CD14-positive monocyte (primary cell): ENCODE measurements at regions not wholly inside any gene's neighbourhood (a gene's known extent, or its start where the extent isn't known, plus 50 kb on each side); places are given as distances from the start of the nearest gene placed in this dataset.

Experiments
- DNase-seq, 3 donors: peaks; one replicate each; pipeline ENCODE4 v3.0.0-alpha.2; 2011 to 2022
- H2AFZ ChIP-seq: 2 replicates; pipeline ENCODE4 v1.6.0; 2012; ENCODE audit warnings: mild to moderate bottlenecking, low read depth, low read length, inconsistent platforms; ENCODE audit not compliant: insufficient read depth, poor library complexity, severe bottlenecking
- H3K27ac ChIP-seq, 2 donors: 1 replicate in 1 of 2; 2 replicates in 1 of 2; pipeline ENCODE4 v1.5.1; 2012 to 2013; ENCODE audit warnings: low read length in 2 of 2, control low read depth in 1 of 2, inconsistent platforms in 1 of 2, low read depth in 1 of 2, mild to moderate bottlenecking in 1 of 2
- H3K27me3 ChIP-seq, 2 donors: one replicate each; pipeline versions ENCODE4 v1.6.0 to v1.6.1; 2011 to 2013; ENCODE audit warnings: low read length in 2 of 2; ENCODE audit not compliant: control insufficient read depth in 2 of 2, insufficient read depth in 2 of 2
- H3K36me3 ChIP-seq, 2 donors: replicated peaks in 1 of 2; 1 replicate in 1 of 2; 2 replicates in 1 of 2; pipeline versions ENCODE4 v1.5.1 to v1.6.1; 2012 to 2013; ENCODE audit warnings: low read length in 2 of 2, control low read depth in 1 of 2, inconsistent platforms in 1 of 2, mild to moderate bottlenecking in 1 of 2; ENCODE audit not compliant: insufficient read depth in 2 of 2, control insufficient read depth in 1 of 2
- H3K4me1 ChIP-seq, 2 donors: 1 replicate in 1 of 2; 2 replicates in 1 of 2; pipeline versions ENCODE4 v1.5.1 to v1.6.1; 2012 to 2013; ENCODE audit warnings: low read length in 2 of 2, control low read depth in 1 of 2, inconsistent platforms in 1 of 2, mild to moderate bottlenecking in 1 of 2, moderate library complexity in 1 of 2; ENCODE audit not compliant: insufficient read depth in 2 of 2, control insufficient read depth in 1 of 2
- H3K4me2 ChIP-seq: replicated peaks from 2 replicates; pipeline ENCODE3; 2012; ENCODE audit warnings: low read length, moderate library complexity, mild to moderate bottlenecking; ENCODE audit not compliant: poor library complexity, severe bottlenecking; ENCODE audit errors: extremely low read depth
- H3K4me3 ChIP-seq, 3 experiments: fragments of 200-600 bp in 1 of 3; sonication (generic) in 1 of 3; replicated peaks in 1 of 3; 1 replicate in 2 of 3; 2 replicates in 1 of 3; pipeline ENCODE4 v1.5.1; 2011 to 2013; ENCODE audit warnings: low read length in 3 of 3, mild to moderate bottlenecking in 3 of 3, control low read depth in 2 of 3, low read depth in 2 of 3, inconsistent platforms in 1 of 3, moderate library complexity in 1 of 3
- H3K79me2 ChIP-seq: 2 replicates; pipeline ENCODE4 v1.6.0; 2012; ENCODE audit warnings: mild to moderate bottlenecking, control low read depth, inconsistent platforms, low read length, moderate library complexity; ENCODE audit not compliant: insufficient read depth
- H3K9ac ChIP-seq: 2 replicates; pipeline ENCODE4 v1.6.0; 2017; ENCODE audit warnings: low read length, mild to moderate bottlenecking; ENCODE audit not compliant: insufficient read depth, poor library complexity, severe bottlenecking
- H3K9me3 ChIP-seq, 2 donors: replicated peaks in 1 of 2; 1 replicate in 1 of 2; 2 replicates in 1 of 2; pipeline versions ENCODE4 v1.5.1 to v1.6.1; 2012 to 2013; ENCODE audit warnings: low read length in 2 of 2, control low read depth in 1 of 2; ENCODE audit not compliant: control insufficient read depth in 1 of 2, insufficient read depth in 1 of 2
- H4K20me1 ChIP-seq: 2 replicates; pipeline ENCODE4 v1.6.0; 2012; ENCODE audit warnings: mild to moderate bottlenecking, low read length, control low read depth, moderate library complexity; ENCODE audit not compliant: insufficient read depth
- H3K27ac Mint-ChIP-seq, 7 donors: one replicate each; pipeline ENCODE4 v1.8.0; 2020; ENCODE audit warnings: mild to moderate bottlenecking in 7 of 7, mixed read lengths in 7 of 7, moderate library complexity in 6 of 7, inconsistent platforms in 2 of 7
- H3K27me3 Mint-ChIP-seq, 3 donors: one replicate each; pipeline ENCODE4 v1.8.0; 2021 to 2022; ENCODE audit warnings: low read depth in 3 of 3, mild to moderate bottlenecking in 3 of 3, mixed read lengths in 3 of 3, moderate library complexity in 3 of 3, inconsistent platforms in 1 of 3
- H3K36me3 Mint-ChIP-seq, 2 donors: one replicate each; pipeline ENCODE4 v1.8.0; 2020; ENCODE audit warnings: mixed read lengths in 2 of 2, inconsistent platforms in 1 of 2, mild to moderate bottlenecking in 1 of 2
- H3K4me1 Mint-ChIP-seq: one replicate; pipeline ENCODE4 v1.8.0; 2020; ENCODE audit warnings: mild to moderate bottlenecking, mixed read lengths
- H3K4me3 Mint-ChIP-seq, 2 donors: one replicate each; pipeline ENCODE4 v1.8.0; 2020; ENCODE audit warnings: mild to moderate bottlenecking in 2 of 2, mixed read lengths in 2 of 2, moderate library complexity in 1 of 2
- H3K9me3 Mint-ChIP-seq, 7 donors: one replicate each; pipeline ENCODE4 v1.8.0; 2020 to 2022; ENCODE audit warnings: mixed read lengths in 7 of 7, mild to moderate bottlenecking in 6 of 7, moderate library complexity in 6 of 7, inconsistent platforms in 2 of 7
- WGBS: methylation state at CpG from one replicate; pipeline ENCODE4 v1.1.5; 2013; ENCODE audit warnings: missing lambda C conversion rate; ENCODE audit not compliant: insufficient coverage; 5-methylcytosine and 5-hydroxymethylcytosine counted together
- intact Hi-C, 2 donors: fragments of 100-400 bp; cut with micrococcal nuclease; formaldehyde crosslinking; loops; one replicate each; pipeline versions ENCODE4 v1.15.0 to v1.15.1; 2023
- TF ChIP-seq, protein P1 (sequence below): fragments of 200-600 bp; IDR thresholded peaks from one replicate; pipeline ENCODE4 v1.8.0; 2022; ENCODE audit warnings: antibody characterized with exemption, mild to moderate bottlenecking

DNA sequence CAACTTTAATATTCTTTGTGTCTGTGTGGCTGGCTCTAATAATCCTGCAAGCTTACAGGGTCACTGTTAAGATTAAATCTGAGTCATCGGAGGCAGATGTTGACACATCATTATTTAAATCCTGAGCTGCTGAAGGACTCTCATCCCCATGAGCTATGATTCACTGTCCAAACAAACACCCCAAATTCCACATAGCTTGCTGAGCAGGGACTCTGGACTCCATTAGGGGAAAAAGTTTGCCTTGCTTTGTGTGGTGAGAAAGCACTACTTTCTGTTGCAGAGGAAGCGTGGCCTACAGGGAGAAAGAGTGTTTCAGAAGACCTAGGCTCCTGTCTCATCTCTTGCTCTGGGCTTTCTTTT lies 213.7 kb downstream of the PDCD6IP start:
- Histone ChIP-seq H3K27ac (no peak overlapping the region), H3K4me3 (no peak overlapping the region), H3K27me3 (no peaks in the 10 kb centered on the region), H3K9ac (no peak overlapping the region), H3K36me3 (no peaks in the 10 kb centered on the region), H3K4me1 (peaks cover 10 to 11% of the 10 kb centered on the region in 2 donors), H3K79me2 (no peaks in the 10 kb centered on the region), H4K20me1 (no peaks in the 10 kb centered on the region), H3K9me3 (no peaks in the 10 kb centered on the region), H3K4me2 (no peak overlapping the region), H2AFZ (no peak overlapping the region)
- Mint-ChIP-seq H3K27me3 (peaks cover 0 to 2% (median 0%) of the 10 kb centered on the region in 3 donors), H3K27ac (no peak overlapping the region), H3K4me3 (no peak overlapping the region), H3K9me3 (no peaks in the 10 kb centered on the region), H3K36me3 (no peaks in the 10 kb centered on the region), H3K4me1 (peaks cover 19% of the 10 kb centered on the region)
- intact Hi-C loops, result no loop called here
- WGBS, result 80% methylated on average over 1 of the region's 2 CpGs
- TF ChIP-seq, protein P1, sequence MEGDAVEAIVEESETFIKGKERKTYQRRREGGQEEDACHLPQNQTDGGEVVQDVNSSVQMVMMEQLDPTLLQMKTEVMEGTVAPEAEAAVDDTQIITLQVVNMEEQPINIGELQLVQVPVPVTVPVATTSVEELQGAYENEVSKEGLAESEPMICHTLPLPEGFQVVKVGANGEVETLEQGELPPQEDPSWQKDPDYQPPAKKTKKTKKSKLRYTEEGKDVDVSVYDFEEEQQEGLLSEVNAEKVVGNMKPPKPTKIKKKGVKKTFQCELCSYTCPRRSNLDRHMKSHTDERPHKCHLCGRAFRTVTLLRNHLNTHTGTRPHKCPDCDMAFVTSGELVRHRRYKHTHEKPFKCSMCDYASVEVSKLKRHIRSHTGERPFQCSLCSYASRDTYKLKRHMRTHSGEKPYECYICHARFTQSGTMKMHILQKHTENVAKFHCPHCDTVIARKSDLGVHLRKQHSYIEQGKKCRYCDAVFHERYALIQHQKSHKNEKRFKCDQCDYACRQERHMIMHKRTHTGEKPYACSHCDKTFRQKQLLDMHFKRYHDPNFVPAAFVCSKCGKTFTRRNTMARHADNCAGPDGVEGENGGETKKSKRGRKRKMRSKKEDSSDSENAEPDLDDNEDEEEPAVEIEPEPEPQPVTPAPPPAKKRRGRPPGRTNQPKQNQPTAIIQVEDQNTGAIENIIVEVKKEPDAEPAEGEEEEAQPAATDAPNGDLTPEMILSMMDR, result no peak
- DNase-seq, result peak in 1 of 3 donors; percentile 10

DNA sequence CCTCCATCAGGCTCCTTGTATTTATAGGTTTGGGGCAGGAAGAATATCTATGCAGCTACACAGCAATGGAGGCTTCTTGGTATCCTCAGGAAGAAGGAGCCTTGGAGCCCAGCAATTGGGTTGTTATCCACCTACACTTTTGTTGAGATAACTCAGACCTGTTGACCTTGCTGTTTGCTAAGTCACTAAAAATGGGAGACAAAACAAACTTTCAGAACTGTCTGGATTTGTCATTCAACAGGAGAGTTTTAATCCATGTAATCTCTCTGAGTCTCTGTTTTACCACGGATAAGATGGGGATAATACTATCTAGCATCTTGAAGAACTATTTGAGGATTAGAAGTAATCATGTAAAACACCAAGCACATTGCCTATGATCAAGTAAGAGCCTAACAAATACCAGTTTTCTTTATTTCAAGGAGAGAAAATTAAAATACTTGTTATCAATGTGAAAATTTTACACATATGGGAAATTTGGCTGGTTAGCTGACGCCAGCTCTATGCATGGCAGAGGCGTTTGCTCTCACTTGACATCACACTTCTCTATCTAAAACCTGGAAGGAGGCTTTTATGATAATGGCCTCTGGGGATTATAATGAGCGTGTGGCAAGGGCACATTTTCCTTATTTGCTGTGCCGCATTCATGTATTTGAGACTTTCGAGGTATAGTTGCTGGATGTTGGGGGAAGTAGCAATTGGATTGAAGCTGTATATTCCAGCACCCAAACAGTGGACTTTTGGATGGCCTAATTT lies 215.6 kb downstream of the PDCD6IP start:
- no peak for DNase-seq
- no peak overlapping the region for H3K27ac Mint-ChIP-seq
- intact Hi-C loops, result no loop called here
- TF ChIP-seq, protein P1, result no peak
- Histone ChIP-seq H3K79me2 (no peaks in the 10 kb centered on the region), H3K36me3 (no peaks in the 10 kb centered on the region), H4K20me1 (no peaks in the 10 kb centered on the region), H3K4me2 (no peak overlapping the region), H3K9me3 (no peaks in the 10 kb centered on the region), H2AFZ (no peak overlapping the region), H3K4me1 (peaks cover 17 to 22% of the 10 kb centered on the region in 2 donors), H3K27ac (no peak overlapping the region), H3K27me3 (no peaks in the 10 kb centered on the region), H3K4me3 (no peak overlapping the region), H3K9ac (no peak overlapping the region)
- 100% methylated on average over 2 of the region's 6 CpGs for WGBS
- H3K4me1 Mint-ChIP-seq, result peaks cover 33% of the 10 kb centered on the region
- H3K9me3 Mint-ChIP-seq, result peaks cover 0 to 1% (median 0%) of the 10 kb centered on the region in 7 donors
- no peaks in the 10 kb centered on the region for H3K27me3 Mint-ChIP-seq
- H3K4me3 Mint-ChIP-seq, result no peak overlapping the region
- H3K36me3 Mint-ChIP-seq, result no peaks in the 10 kb centered on the region
